H7 (cell line): ENCODE measurements at regions not wholly inside any gene's neighbourhood (a gene's known extent, or its start where the extent isn't known, plus 50 kb on each side); places are given as distances from the start of the nearest gene placed in this dataset.

ENCODE experiments used
- DNase-seq: peaks from one replicate; pipeline ENCODE4 v3.0.0; 2012
- H3K27me3 ChIP-seq: 2 replicates; pipeline ENCODE4 v1.6.0; 2011; ENCODE audit warnings: mild to moderate bottlenecking, low read length; ENCODE audit not compliant: control insufficient read depth, insufficient read depth
- H3K36me3 ChIP-seq: replicated peaks from 2 replicates; pipeline ENCODE4 v1.5.1; 2011; ENCODE audit warnings: low read length; ENCODE audit not compliant: control insufficient read depth, insufficient read depth
- H3K4me3 ChIP-seq: 2 replicates; pipeline ENCODE4 v1.5.1; 2011; ENCODE audit warnings: low read depth, mild to moderate bottlenecking, control low read depth, low read length, moderate library complexity; ENCODE audit not compliant: insufficient read depth

GRCh38 chr1:230516889-230517288 lies 90.8 kb upstream of the PGBD5 start:
- DNase-seq: no peak
- no peaks in the 10 kb centered on the region for H3K36me3 ChIP-seq
- no peak overlapping the region for H3K4me3 ChIP-seq
- peaks cover 2% of the 10 kb centered on the region; the same call in 1 of the 2 replicates for H3K27me3 ChIP-seq

DNA sequence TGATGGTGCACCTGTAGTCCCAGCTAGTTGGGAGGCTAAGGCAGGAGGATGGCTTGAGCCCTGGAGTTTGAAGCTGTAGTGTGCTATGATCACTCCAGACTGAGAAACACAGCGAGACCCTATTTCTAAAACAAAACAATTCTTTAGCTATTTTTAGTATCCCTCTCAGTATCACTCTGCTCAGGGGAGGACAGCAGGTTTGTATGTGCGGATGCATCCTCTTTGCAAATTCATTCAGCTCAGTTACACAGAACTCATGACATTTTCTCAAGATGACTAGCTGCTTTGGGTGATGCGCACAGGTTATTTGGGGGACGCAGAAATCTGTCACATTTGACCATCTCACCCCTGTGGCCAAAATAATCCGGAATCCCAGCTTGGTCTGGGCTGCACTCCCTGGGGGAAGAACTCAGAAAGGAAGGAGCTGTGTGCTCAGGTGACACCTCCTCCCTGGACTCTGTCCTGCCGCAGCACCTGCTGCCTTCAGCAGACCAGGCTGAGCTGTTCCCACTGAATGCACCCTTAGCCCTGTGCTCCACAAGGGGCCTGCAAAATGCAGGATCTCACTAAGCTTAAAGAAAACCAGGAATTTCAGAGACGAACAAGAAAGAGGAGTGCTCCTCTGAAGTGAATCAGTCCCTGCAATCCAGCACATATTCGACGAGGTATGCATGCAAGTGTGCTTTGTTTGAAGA lies 89.5 kb upstream of the PGBD5 start:
- Histone ChIP-seq H3K36me3 (no peaks in the 10 kb centered on the region), H3K4me3 (no peak overlapping the region), H3K27me3 (peaks cover 2% of the 10 kb centered on the region; the same call in 1 of the 2 replicates)
- peak; percentile 49 for DNase-seq

DNA sequence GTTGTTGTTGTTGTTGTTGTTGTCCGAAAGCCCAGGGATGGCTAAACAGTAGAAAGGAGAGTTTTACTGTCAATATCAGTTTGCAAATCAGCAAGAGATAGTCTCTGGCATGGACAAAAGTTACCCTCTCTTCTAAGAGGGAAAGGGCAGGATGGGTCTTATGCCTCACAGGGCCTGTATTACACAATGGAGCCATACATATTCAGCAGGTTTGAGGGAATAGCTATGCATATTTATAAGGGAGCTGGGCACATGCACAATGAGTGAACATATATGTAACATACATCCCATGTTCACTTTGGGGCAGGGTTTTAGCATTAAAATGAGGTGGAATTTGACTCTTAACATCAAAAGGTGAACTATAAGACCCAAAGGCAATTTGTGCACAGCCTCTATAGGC lies 84.4 kb upstream of the PGBD5 start:
- no peaks in the 10 kb centered on the region for H3K27me3 ChIP-seq
- DNase-seq: no peak
- H3K36me3 ChIP-seq: no peaks in the 10 kb centered on the region
- H3K4me3 ChIP-seq: no peak overlapping the region

DNA sequence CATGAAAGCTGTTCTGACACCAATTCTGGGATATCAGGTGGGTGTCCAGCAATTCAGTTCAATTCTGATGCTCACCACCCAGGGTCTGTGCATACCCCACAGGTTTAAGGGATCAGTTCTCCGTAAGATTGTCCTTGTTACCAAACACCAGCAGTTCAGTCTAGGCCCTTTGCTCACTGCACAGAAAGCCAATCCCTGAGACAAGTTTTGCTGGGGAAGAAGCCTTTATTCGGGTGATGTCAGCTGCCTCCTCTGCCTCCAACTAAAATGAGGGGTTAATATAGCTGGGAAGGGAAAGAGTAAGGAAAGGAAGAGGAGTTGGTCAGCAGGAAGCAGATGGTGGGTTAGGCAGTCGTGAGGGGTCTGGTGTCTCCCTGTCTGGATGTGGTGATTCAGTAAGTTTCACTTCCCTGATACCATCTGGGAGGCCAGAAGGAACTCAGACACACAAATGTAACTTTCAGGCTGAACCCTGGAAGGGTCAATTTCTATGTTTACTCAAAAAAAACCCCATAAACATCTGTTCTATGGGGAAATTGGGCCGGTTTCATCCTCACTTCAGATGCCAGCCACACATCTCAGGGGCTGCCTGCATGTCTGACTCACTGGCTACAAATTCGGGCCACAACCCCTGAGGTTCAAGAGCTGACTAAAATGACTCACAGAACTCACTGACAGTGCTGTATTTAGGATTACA lies 83.3 kb upstream of the PGBD5 start:
- H3K36me3 ChIP-seq: no peaks in the 10 kb centered on the region
- DNase-seq: no peak
- H3K27me3 ChIP-seq: no peaks in the 10 kb centered on the region
- H3K4me3 ChIP-seq: no peak overlapping the region

DNA sequence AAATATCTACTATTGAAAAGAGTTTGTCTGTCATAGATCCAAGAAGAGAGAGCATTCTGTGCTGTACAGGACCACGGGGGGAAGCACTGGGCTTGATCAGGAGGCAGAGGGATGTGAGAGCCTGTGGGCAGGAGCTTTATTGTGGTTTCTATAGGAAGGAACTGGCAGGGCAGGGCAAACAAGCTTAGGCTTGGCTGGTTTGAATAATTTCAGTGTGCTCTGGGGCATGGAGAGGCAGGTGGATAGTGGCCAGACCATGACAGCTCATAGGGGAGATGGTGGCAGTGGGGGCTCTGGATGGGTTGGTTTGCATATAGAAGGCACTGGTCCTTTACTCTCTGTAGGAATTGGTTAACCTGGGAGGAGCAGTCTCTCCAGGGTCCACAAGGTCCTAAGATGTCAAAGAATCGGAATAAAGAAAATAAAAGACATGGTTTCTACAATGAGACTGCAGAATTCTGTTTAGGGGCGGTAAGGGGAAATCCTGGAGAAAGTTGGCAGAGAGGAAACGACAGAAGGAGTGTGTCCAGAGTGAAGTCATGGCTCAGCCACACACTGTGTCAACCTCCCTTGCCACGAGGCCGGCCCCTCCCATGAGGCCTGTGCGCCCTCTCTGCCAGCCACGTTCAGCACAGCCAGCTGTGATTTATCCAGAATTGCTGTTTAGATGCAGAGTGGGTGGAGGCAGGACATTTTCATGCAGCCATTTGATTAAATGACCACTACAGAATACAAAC lies 81.7 kb upstream of the PGBD5 start:
- no peak for DNase-seq
- no peak overlapping the region for H3K4me3 ChIP-seq
- H3K27me3 ChIP-seq: no peaks in the 10 kb centered on the region
- no peaks in the 10 kb centered on the region for H3K36me3 ChIP-seq

DNA sequence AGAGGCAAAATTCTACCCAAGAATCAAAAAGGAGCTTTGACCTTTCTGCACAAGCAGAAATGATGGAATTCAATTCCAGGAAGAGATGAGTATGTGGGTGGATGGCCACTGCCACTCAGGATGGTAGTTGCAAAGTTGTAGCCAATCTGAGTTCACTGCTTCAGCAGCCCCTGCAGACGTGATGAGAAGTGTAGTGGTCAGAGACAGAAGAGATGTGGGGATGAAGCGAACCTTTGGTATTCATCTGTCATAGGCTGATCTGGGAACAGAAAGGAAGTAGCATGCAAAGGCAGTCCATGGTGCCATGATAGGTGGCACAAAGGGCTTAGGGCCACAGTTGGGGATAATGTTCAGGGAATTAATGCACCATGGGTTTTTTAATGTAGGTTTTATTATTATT lies 81.1 kb upstream of the PGBD5 start:
- no peaks in the 10 kb centered on the region for H3K36me3 ChIP-seq
- H3K4me3 ChIP-seq: no peak overlapping the region
- H3K27me3 ChIP-seq: no peaks in the 10 kb centered on the region
- DNase-seq: no peak

DNA sequence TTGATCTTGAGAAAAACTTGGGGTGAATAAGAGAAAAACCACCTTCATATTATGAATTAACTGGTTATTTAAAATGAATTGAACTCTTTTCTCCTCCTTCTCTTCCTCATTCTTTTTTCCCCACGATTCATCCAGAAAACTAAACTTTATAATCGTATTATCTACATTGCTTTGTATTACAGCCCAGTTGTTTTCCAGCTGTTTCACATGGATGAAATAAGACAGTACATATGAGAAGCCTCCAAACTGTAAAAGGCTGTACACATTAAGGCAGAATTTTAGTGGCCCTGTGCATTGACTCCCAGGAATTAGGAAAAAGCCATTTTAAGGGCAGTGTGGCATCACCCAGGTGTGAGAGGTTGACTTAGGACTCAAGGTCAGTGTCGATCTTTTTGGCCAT lies 80.3 kb upstream of the PGBD5 start:
- Histone ChIP-seq H3K27me3 (no peaks in the 10 kb centered on the region), H3K36me3 (no peaks in the 10 kb centered on the region), H3K4me3 (no peak overlapping the region)
- DNase-seq: no peak

- Histone ChIP-seq H3K4me3 (no peak overlapping the region), H3K36me3 (no peaks in the 10 kb centered on the region), H3K27me3 (no peaks in the 10 kb centered on the region)
- DNase-seq: no peak
Observed at GRCh38 chr1:230504310-230504709, 78.2 kb upstream of the PGBD5 start.

DNA sequence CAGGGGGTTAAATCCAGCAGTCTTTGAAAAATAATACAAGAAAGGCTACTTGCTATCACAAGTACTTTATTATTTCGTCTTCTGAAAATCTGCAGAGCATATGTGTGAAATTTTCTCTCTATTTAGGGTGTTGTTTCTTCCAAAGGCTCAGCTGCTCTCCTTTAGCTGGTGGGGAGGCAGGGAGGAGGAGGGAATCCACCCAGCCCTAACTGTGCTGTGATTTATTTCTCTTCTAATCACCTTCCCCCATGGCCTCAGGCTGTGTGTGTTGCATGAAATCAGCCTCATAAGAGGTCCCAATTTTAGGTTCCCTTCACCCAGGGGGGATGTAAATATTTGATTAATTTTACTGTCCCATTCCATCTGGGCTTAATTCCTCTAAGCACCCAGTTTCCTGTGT lies 77.6 kb upstream of the PGBD5 start:
- no peak overlapping the region for H3K4me3 ChIP-seq
- H3K36me3 ChIP-seq: no peaks in the 10 kb centered on the region
- no peaks in the 10 kb centered on the region for H3K27me3 ChIP-seq
- no peak for DNase-seq

GRCh38 chr1:230502996-230503395 lies 76.9 kb upstream of the PGBD5 start:
- DNase-seq: no peak
- Histone ChIP-seq H3K4me3 (no peak overlapping the region), H3K27me3 (no peaks in the 10 kb centered on the region), H3K36me3 (no peaks in the 10 kb centered on the region)

- H3K27me3 ChIP-seq: no peaks in the 10 kb centered on the region
Observed at GRCh38 chr1:230502306-230502705, 76.2 kb upstream of the PGBD5 start.

DNA sequence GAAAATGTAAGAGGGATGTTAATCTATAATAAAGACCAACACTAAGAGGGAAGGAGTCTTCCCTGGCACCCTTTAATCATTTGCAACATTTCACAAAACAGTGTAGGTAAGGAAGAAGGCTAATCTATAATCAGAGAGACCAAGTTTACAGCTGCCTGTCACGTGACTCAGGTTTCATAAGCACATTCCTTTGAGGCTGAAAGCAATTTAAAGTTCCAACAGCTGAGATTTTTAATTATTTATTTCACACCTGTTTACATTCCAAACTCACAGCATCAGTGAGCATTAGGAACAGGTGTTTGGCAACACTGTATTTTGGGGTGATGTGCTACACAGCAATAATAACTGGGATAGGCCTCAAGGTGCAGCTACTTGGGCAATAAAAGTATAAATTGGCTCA lies 75.7 kb upstream of the PGBD5 start:
- no peaks in the 10 kb centered on the region for H3K27me3 ChIP-seq

More at GRCh38 chr1:230502306-230502705, 76.2 kb upstream of the PGBD5 start:
- Histone ChIP-seq H3K4me3 (no peak overlapping the region), H3K36me3 (no peaks in the 10 kb centered on the region)
- no peak for DNase-seq

GRCh38 chr1:230501242-230501641 lies 75.1 kb upstream of the PGBD5 start:
- no peak for DNase-seq
- Histone ChIP-seq H3K36me3 (no peaks in the 10 kb centered on the region), H3K27me3 (no peaks in the 10 kb centered on the region; the same call in 1 of the 2 replicates), H3K4me3 (no peak overlapping the region)

More for the DNA sequence above, 75.7 kb upstream of the PGBD5 start:
- H3K36me3 ChIP-seq: no peaks in the 10 kb centered on the region
- no peak overlapping the region for H3K4me3 ChIP-seq
- DNase-seq: no peak

DNA sequence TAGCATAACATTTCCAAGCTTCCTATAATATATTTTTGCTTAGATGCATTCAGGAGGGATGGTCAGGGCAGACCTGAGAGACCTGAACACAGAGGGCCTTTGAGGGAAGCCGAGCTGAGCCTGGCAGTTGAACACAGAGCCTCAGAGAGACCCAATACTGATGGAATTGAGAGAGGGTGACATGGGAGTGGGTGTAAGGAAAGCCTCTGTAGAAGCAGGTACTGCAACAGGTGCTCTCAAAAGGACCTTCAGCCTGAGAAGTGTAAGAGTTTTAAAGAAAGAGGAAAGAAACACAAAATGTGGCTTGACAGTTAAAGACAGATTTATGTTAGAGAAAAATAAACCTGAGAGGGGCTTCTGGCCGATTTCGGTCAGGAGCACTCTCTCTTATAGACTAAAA lies 73.9 kb upstream of the PGBD5 start:
- no peak for DNase-seq
- Histone ChIP-seq H3K27me3 (no peaks in the 10 kb centered on the region; the same call in 1 of the 2 replicates), H3K36me3 (no peaks in the 10 kb centered on the region), H3K4me3 (no peak overlapping the region)

- DNase-seq: no peak
Observed at GRCh38 chr1:230499496-230499895, 73.4 kb upstream of the PGBD5 start.

More at GRCh38 chr1:230499496-230499895, 73.4 kb upstream of the PGBD5 start:
- no peaks in the 10 kb centered on the region; the same call in 1 of the 2 replicates for H3K27me3 ChIP-seq
- H3K36me3 ChIP-seq: no peaks in the 10 kb centered on the region
- H3K4me3 ChIP-seq: no peak overlapping the region
